GM18517 (cell line): ENCODE measurements at regions not wholly inside any gene's neighbourhood (a gene's known extent, or its start where the extent isn't known, plus 50 kb on each side); places are given as distances from the start of the nearest gene placed in this dataset.
"Not testable (repeated sequence)": the region's sequence is repeated elsewhere in the genome, so short reads cannot be mapped to it uniquely, and the experiment has no call there.

Source experiments
- ATAC-seq: cut with Tn5 transposase; IDR thresholded peaks from one replicate; pipeline ENCODE4 v1.9.1; 2021; ENCODE audit warnings: mild to moderate bottlenecking, moderate library complexity; ENCODE audit not compliant: unreplicated experiment

GRCh38 chr9:29038332-29038731 lies 1465.1 kb upstream of the C9orf72 start:
- ATAC-seq, result no peak

- ATAC-seq, result no peak
Observed at GRCh38 chr9:29039258-29039657, 1466.0 kb upstream of the C9orf72 start.

- no peak for ATAC-seq
Observed at GRCh38 chr9:29043072-29043471, 1469.8 kb upstream of the C9orf72 start.

GRCh38 chr9:29044959-29045358 lies 1471.7 kb upstream of the C9orf72 start:
- no peak for ATAC-seq

GRCh38 chr9:29060041-29060440 lies 1486.8 kb upstream of the C9orf72 start:
- no peak for ATAC-seq

GRCh38 chr9:29062446-29062845 lies 1489.2 kb upstream of the C9orf72 start:
- ATAC-seq, result no peak

- no peak for ATAC-seq
Observed at GRCh38 chr9:29063031-29063430, 1489.8 kb upstream of the C9orf72 start.

GRCh38 chr9:29066141-29066640 lies 1492.9 kb upstream of the C9orf72 start:
- ATAC-seq, result no peak

GRCh38 chr9:29068461-29068860 lies 1495.2 kb upstream of the C9orf72 start:
- no peak for ATAC-seq

GRCh38 chr9:29069376-29069775 lies 1496.1 kb upstream of the C9orf72 start:
- no peak for ATAC-seq

GRCh38 chr9:29078063-29078666 lies 1504.9 kb upstream of the C9orf72 start:
- no peak for ATAC-seq

- no peak for ATAC-seq
Observed at GRCh38 chr9:29100762-29101161, 1527.5 kb upstream of the C9orf72 start.

GRCh38 chr9:29104166-29104565 lies 1530.9 kb upstream of the C9orf72 start:
- not testable (repeated sequence) for ATAC-seq

- no peak for ATAC-seq
Observed at GRCh38 chr9:29118555-29118954, 1545.3 kb upstream of the C9orf72 start.

GRCh38 chr9:29126783-29127182 lies 1553.5 kb upstream of the C9orf72 start:
- no peak for ATAC-seq

- ATAC-seq, result no peak
Observed at GRCh38 chr9:29129763-29130162, 1556.5 kb upstream of the C9orf72 start.

GRCh38 chr9:29144476-29144875 lies 1571.2 kb upstream of the C9orf72 start:
- no peak for ATAC-seq

GRCh38 chr9:29150606-29151005 lies 1577.3 kb upstream of the C9orf72 start:
- ATAC-seq, result no peak

- no peak for ATAC-seq
Observed at GRCh38 chr9:29160763-29161353, 1587.6 kb upstream of the C9orf72 start.

GRCh38 chr9:29174136-29174535 lies 1600.9 kb upstream of the C9orf72 start:
- no peak for ATAC-seq

GRCh38 chr9:29176231-29176630 lies 1603.0 kb upstream of the C9orf72 start:
- ATAC-seq, result no peak

GRCh38 chr9:29176786-29177185 lies 1603.5 kb upstream of the C9orf72 start:
- no peak for ATAC-seq

GRCh38 chr9:29183971-29184370 lies 1610.7 kb upstream of the C9orf72 start:
- ATAC-seq, result no peak
